HG03159 (cell line): ENCODE measurements at regions not wholly inside any gene's neighbourhood (a gene's known extent, or its start where the extent isn't known, plus 50 kb on each side); places are given as distances from the start of the nearest gene placed in this dataset.
"Not testable (repeated sequence)": the region's sequence is repeated elsewhere in the genome, so short reads cannot be mapped to it uniquely, and the experiment has no call there.

ENCODE experiments used
- ATAC-seq: cut with Tn5 transposase; IDR thresholded peaks from one replicate; pipeline ENCODE4 v1.9.1; 2021; ENCODE audit warnings: mild to moderate bottlenecking, moderate library complexity; ENCODE audit not compliant: unreplicated experiment

- peak; percentile 64 for ATAC-seq
These were observed 517.4 kb downstream of the CCSER2 start for GRCh38 chr10:84845628-84846261.

- ATAC-seq: no peak
These were observed 518.4 kb downstream of the CCSER2 start for GRCh38 chr10:84846658-84847316.

- ATAC-seq: no peak
These were observed 520.6 kb downstream of the CCSER2 start for GRCh38 chr10:84848967-84849366.

GRCh38 chr10:84850826-84851225 lies 522.4 kb downstream of the CCSER2 start:
- no peak for ATAC-seq

- no peak for ATAC-seq
These were observed 526.0 kb downstream of the CCSER2 start for GRCh38 chr10:84854439-84854838.

GRCh38 chr10:84860855-84861254 lies 532.5 kb downstream of the CCSER2 start:
- no peak for ATAC-seq

GRCh38 chr10:84862551-84862950 lies 534.2 kb downstream of the CCSER2 start:
- ATAC-seq: no peak

- ATAC-seq: no peak
These were observed 535.3 kb downstream of the CCSER2 start for GRCh38 chr10:84863675-84864074.

- ATAC-seq: no peak
These were observed 548.0 kb downstream of the CCSER2 start for GRCh38 chr10:84876116-84876999.

- no peak for ATAC-seq
These were observed 551.6 kb downstream of the CCSER2 start for GRCh38 chr10:84879991-84880390.

- not testable (repeated sequence) for ATAC-seq
These were observed 553.3 kb downstream of the CCSER2 start for GRCh38 chr10:84881696-84882095.

- no peak for ATAC-seq
These were observed 562.3 kb downstream of the CCSER2 start for GRCh38 chr10:84890706-84891105.

GRCh38 chr10:84891631-84892030 lies 563.2 kb downstream of the CCSER2 start:
- no peak for ATAC-seq

GRCh38 chr10:84895541-84895940 lies 567.2 kb downstream of the CCSER2 start:
- ATAC-seq: no peak

GRCh38 chr10:84896909-84897308 lies 568.5 kb downstream of the CCSER2 start:
- no peak for ATAC-seq

GRCh38 chr10:84899268-84899667 lies 570.9 kb downstream of the CCSER2 start:
- ATAC-seq: no peak

GRCh38 chr10:84900141-84900540 lies 571.8 kb downstream of the CCSER2 start:
- no peak for ATAC-seq

- no peak for ATAC-seq
These were observed 573.5 kb downstream of the CCSER2 start for GRCh38 chr10:84901885-84902284.

- no peak for ATAC-seq
These were observed 574.2 kb downstream of the CCSER2 start for GRCh38 chr10:84902553-84902952.

- no peak for ATAC-seq
These were observed 574.9 kb downstream of the CCSER2 start for GRCh38 chr10:84903320-84903719.

GRCh38 chr10:84907461-84908009 lies 579.1 kb downstream of the CCSER2 start:
- ATAC-seq: no peak
